ENCODE measurements at regions not wholly inside any gene's neighbourhood (a gene's known extent, or its start where the extent isn't known, plus 50 kb on each side); places are given as distances from the start of the nearest gene placed in this dataset.

DNA sequence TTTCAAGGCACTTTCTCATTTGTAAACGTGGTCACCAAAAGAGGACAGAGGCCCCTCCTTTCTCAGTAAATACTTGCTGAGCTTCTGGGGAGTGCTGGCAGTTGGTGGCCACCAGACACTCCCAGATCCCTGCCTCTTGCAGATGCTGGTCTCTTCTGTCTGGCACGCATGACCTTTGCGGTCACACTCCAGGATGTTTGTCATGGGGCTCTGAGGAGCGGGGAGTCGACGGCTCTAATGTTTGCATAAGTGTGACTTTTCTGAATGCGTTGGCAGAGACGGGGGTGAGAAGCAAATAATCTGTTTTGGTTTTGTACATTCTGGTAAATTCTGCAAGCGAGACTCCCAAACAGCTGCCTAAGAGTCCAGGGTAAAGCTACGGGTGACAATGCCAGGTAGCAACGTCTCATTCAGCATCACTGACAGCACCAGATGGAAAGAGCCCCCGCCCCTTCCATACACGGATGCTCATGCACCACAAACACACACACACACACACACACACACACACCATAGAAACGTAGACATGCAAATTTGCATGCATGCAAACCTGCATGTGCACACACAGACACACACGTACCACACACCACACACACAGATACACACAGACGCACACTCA lies 101.1 kb downstream of the YTHDF1 start:
- DNase-seq, result no peak

DNA sequence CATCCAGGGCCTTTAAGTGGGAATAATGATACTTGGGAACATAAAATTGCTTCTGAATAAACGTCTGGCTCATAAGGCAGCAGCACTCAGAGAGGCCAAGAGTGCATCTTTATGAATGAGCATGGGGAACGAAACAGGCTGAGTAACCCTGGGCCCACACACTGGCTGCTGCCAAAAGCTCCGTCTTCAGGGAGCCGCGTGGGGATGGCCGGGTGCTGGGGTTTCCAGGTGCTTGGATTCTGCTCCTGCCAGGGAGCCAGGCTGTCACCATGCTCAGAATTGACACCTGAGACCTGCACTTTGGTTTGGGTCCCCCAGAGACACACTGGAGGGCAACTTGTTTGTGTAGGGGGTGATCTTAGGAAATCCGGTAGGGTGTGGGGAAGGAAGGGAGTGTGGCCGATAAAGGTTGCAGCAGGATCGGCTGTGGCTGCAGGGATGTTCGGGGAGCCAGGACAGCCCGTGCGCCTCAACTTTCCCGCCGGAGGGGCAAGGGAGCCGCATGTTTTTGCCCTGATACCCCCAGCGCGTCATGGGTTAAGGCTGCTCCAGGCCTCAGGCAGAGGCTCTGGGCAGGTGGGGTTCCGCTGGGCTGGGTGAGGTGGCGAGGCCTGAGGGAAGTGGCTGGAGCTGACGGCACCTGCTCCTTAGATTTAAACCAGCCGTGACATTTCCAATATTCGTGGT lies 101.8 kb downstream of the YTHDF1 start:
- DNase-seq, result no peak

DNA sequence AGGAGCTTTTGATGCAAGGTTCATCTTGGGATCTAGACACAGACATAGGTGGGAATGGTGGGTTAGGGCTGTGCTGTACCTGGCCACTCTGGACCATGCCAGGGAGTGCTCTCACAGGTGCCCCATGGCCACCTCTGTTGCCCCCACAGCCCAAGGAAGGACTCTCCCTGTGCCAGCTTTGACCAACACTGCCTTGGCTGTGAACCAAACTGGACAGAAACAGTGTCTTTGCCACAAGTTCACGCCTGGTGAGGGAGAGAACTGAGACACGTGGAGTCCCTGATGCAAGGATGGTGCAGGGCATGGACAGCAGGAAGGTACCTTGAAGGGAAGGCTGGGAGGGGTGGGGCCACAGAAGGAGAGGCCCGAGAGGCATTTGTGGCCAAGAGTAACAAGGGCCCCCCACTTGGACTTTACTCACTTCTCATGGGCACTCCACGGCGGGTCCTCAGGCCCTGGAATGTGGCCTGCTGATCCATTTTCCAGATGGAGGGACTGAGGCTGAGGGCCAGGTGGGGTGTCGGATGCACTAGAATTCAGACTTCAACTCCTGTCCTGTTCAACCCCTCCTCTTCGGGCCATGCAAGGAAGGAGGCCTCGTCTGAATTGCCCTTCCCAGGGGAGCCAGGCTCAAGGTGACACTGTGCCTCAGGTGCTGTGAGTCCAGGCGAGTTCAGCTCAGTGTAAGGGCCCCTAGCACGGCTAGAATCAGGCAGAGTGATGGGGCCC lies 103.3 kb downstream of the YTHDF1 start:
- DNase-seq, result no peak

DNA sequence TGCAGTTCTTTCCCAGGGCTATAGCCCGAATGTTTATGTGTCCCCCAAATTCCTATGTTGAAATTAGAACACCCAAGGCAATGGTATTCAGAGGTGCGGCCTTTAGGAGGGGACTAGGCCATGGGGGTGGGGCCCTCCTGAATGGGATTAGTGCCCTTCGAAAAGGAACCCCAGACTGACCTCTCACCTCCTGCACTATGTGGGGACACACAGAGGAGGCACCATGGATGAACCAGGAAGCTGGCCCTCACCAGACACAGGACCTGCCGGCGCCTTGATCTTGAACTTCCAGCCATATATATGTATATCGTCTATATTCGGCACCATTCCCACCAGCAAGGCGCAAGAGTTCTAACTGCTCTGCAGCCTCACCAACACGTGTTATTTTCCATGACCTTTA lies 101.5 kb upstream of the BHLHE23 start:
- DNase-seq, result no peak

DNA sequence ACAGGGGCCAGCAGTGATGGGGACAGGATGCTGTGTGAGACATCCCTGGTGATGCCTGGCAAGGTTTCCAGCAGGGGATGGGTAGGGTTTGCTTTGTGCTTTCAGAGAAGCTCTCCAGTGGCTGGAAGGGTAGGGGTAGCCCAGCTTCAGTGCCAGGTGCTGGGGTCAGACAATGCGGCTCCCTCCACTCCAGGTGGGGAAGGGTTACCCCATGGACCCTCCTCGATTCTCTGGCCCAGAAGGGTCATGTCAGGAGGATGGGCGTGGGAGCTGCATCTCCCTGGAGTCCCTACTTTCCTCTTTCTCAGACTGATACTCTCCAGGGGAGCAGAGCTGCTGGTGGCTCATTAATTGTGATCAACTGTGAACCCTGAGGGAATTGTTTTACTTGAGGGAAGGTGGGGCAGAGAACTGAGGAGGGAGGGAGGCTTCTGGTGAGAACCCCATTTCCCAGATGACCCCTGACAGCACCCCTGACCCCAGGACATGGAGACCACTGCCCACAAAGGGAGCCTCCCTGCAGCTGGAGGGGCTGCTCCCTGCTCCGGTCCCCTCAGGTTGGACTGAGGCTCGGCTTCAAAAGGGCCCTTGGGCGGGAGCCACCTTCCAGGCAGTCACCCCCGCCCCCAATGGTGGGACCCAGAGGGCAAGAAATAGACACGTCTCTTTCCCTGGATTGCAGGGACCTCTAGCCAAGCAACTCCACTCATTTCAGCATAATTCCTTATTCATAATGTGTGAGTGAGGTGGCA lies 100.9 kb upstream of the BHLHE23 start:
- no peak for DNase-seq

DNA sequence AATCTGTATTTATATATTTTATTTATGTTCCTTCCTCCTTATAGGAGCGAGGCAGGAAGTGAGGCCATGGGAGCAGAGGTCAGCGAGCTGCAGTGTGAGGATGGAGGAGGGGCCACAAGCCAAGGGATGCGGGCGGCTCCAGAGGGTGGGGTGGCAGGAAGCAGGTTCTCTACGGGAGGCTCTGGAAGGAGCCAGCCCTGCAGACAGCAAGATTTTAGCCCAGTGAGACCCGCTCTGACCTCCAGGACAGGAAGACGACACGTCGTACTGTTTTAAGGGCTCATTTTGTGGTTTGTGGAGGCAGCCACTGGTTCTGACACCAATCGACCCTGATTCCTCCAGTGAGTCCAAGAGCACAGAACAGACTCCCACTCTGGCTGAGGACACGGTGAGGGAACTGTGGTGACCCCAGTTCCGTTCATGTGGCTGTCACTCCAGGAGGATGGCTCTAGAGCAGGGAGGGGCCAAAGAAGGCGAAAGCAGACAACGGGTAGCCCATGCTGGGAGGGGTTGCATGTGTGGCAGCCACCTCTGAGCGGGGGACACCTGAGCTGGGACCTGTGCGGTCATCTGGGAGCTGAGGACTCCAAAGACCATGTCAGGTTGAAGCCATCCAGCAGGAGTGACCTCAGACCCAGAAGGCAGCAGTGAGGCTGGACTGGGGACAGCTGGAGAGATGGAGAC lies 100.1 kb upstream of the BHLHE23 start:
- DNase-seq, result no peak

GRCh38 chr20:63106108-63106764 lies 99.5 kb upstream of the BHLHE23 start:
- DNase-seq, result no peak

DNA sequence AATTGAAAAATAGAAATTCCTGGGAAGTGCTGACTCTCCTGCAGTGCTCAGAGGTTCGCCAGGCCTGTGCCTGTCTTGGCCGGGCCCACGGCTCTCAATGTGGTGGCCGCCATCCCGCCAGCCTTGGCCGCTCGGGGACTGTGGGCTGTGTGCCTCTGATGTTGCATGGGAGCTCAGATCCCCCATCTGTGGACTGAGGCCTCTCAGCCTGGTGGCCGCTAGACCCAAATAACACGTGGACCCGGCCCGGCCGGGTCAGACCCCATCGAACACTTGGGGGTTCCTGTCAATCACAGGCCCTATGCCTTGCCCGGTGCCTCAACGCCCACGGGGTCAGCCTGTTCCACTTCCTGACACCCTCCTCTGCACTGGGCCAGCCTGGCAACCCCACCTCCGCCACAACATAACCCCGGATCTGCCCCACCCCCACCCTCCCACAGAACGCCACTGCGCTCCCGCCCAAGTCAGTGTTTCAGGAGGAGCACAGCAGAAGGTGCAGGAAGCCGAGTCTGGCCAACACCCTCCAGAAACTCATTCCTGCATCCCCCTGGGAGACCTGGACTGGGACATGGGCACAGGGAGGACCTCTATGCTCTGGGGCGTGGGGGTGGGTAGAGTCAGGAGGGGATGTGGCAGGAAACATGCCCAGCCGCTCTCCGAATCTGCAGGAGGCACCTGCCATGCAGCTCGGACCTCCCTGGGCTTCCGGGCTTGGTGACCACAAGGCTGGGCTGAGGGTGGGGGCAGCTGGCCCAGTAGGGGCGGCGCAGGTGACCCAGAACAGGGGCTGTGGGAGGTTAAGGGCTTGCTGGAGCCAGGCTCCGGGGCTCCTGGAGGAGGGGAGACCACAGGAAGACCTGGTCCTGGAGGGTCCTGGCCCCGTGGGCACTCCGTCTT lies 98.7 kb upstream of the BHLHE23 start:
- DNase-seq, result no peak

DNA sequence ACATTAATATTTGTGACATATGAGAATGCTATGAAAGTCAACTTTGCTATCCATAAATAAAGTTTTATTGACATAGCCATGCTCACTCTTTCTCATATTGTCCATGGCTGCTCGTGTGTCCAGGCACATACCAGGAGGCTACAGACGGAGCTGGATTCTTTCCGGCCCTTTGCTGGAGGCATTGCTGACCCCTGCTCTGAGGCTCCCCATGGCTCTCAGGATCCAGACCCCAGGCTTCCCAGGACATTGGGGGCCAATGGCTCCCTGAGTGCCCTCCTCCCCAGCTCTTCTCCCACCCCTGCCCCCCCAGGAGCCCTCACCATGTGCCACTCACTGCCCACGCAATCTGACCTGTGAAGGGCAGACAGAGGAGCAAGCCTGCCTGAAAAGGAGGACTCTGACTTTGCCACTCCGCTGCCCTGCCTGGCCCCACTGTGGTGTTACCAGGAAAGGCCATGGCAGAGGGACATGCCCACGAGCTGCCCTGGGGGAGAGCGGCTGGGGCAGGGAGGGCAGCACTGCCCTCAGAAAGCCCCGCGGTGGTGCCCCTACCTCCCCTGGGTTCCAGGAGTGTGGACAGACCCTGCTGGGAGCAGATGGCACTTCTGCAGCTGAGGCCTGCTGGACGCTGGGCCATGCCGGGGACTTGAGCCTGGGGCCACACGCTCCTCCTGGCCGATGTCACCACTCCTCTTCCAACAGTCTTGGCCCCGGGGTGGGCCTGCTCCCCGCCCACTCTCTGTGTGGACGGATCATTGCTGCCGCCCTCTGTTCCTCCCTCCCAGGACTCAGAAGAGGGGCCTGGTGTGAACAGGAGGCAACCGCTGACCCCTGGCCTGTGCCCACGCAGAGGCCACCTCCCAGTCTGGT lies 97.8 kb upstream of the BHLHE23 start:
- no peak for DNase-seq

DNA sequence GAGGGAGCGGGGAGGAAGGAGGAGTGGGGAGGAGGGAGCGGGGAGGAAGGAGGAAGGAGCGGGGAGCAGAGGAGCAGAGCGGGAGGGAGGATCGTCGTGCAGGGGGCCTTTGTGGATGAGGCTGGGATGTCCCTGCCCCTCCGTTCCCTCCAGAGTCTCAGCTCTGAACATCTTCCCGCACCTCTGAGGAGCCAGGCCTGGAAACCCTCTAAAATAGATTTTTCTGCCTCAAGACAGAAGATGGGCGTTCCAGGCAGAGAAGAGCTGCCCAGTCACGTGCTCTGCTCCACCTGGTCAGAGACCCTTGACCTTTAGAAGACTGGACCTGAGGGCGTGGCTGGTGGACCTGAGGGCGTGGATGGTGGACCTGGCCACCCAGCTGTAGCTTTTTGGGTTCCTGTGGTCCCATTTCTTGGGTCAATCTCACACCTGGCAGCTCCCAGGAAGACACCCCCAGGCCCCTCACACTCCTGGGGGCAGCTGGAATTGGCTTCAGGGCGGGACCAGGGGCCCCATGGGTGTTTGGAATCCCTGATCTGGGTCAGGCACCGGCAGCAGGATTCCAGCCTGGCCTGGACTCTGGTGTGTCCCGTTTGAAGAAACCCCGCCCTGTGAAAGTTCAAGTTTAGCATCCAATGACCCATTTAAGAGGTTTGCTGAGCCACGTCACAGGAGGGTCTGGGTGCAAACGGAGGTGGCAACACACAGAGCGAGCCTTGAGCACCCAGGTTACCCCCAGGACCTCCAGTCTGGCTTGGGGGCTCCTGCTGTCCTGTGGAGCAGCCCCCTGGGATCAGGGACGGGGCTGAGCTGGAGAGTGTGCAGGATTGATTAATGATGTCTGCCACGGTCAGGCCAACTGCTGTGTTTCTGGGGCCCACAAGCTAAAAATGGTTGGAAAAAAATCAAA lies 96.9 kb upstream of the BHLHE23 start:
- no peak for DNase-seq

DNA sequence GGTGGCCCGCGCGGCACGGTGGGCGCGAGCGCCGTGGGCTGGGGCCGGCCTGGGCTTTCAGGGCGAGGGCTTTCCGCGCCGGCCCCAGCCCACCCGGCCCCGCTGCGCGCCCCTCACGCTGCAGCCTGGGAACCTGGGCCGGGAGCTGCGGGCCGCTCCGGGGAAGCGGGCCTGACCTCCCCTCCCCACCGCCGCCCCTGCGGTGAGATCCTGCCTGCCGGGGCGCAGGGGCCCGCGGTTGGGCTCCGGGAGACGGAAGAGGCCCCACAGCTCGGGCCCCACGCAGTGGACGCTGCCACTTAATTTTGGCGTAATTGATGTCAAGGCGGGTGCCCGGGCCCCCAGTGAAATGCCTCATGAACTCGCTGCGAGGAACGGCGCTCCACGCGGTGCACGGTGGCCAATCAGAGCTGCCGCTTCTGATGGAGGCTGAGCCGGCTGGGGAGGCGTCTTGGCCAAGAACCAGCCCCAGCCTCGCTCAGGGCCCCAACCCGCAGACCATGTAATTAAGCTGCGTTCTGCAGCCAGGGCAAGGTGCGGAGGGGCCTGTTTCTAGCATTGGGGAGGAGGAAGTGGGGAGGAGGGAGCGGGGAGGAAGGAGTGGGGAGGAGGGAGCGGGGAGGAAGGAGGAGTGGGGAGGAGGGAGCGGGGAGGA lies 96.1 kb upstream of the BHLHE23 start:
- peak; percentile 6 for DNase-seq

- DNase-seq, result peak; percentile 51
Measured at GRCh38 chr20:63101781-63102720, 95.3 kb upstream of the BHLHE23 start.

- DNase-seq, result no peak
Measured at GRCh38 chr20:63100926-63101699, 94.3 kb upstream of the BHLHE23 start.

- DNase-seq, result no peak
Measured at GRCh38 chr20:63100174-63100925, 93.6 kb upstream of the BHLHE23 start.

DNA sequence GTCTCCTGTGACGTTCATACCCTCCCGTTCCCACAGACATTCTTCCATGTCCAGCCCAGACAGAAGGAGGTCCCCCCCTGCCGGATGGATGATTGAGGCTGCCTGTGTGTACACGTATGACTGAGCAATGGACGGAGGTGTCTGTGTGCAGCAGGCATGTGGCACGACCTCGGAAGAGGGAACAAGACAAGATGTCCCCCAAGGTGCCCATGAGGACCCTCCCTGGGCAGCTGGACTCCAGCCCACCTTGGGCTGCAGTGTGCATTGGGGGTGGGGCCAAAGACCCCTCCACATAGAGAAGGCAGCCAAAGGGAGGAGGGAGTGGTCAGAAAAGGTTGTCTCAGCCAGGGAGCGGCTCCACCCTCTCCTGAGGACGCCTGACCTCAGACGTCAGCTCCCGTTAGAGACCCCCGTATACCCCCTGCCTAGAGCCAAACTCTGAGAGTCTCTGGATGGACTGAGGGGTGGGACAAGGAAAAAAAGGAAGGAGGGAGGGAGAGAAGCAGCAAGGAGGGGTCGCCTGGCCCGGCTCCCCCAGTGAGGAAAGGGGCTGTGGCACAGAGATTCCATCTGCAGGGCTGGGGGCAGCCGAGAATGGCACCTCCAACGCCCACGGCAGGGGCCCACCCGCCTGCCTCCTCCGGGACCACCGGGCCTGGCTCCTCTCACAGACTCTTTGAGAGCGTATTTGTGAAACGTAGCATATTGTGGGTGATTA lies 92.9 kb upstream of the BHLHE23 start:
- DNase-seq, result no peak
